GM18520 (cell line): ENCODE measurements at regions not wholly inside any gene's neighbourhood (a gene's known extent, or its start where the extent isn't known, plus 50 kb on each side); places are given as distances from the start of the nearest gene placed in this dataset.
"Not testable (repeated sequence)": the region's sequence is repeated elsewhere in the genome, so short reads cannot be mapped to it uniquely, and the experiment has no call there.

Source experiments
- ATAC-seq: cut with Tn5 transposase; IDR thresholded peaks from one replicate; pipeline ENCODE4 v1.9.1; 2021; ENCODE audit not compliant: unreplicated experiment

DNA sequence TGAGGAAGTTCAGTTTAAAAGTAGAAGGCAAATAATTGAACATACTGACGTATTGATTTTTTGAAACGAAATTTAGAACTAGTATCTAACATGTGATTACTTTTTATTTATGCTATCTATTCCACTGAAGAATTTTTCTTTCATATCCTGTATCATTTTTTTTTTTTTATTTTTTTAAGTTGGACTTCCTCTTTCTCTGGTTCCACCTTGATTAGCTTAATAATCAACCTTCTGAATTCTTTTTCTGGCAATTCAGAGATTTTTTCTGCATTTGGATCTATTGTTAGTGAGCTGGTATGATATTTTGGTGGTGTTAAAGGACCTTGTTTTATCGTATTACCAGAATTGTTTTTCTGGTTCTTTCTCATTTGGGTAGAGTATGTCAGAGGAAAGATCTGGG lies 411.2 kb downstream of the SOX11 start:
- ATAC-seq, result no peak

- no peak for ATAC-seq
Measured at GRCh38 chr2:6103949-6104348, 411.8 kb downstream of the SOX11 start.

DNA sequence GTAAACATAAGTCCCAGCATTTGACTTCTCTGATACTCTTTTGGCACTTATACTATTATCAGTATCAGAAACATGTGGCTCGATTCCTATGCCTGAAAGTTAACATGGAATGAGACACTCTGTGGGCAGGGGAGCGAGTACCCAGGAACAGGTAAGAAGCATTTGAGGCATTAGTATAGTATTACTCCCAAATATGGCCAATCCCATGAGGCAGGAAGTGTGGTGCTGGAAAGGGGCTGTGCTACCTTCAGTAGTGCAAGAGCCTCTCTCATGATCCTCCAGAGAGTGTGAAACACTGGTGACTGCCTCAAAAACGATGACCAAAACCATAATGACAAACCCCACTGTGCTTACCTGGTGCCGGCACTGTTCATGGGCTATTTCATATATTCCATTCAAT lies 415.1 kb downstream of the SOX11 start:
- no peak for ATAC-seq

- ATAC-seq, result no peak
Measured at GRCh38 chr2:6109831-6110230, 417.6 kb downstream of the SOX11 start.

DNA sequence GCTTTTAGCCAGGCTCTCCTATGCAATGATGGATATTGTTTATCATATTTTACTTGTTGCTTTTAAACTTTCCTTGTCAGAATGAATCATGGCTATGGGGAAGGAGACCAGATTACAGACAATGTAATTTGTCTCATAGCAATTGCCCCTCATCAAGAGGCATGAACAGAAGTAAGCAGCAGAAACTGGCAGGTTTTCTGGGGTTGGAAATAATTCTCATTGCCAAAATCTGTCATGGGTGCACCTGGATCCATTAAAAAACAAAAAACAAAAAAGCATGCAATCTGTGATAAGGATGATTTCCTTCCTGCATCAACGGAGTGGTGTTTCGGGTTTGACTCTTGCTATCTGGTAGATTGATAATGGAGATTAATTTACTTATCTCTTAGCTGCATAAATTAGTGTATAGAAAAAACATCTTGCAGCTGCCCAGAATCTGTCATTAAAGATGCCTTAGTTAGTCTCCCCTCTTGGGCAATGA lies 419.6 kb downstream of the SOX11 start:
- no peak for ATAC-seq

- ATAC-seq, result no peak
Measured at GRCh38 chr2:6113786-6114185, 421.6 kb downstream of the SOX11 start.

DNA sequence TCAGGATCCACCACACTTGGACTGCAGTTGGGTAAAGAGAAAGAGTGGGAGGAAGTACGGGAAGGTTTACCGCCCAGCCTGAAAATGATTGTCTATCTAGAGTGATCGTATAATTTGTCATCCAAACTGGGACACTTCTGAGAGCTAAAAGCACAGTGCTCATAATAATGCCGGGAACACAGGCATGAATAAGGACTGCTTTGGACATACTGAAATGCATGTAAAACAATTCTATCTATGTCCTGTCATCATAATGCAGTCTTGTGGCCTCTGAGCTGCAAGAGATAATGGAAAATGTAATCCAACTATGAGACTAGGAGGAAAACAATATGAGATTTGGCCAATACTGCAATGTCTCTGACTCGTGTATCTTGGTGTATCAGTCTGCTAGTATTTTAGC lies 435.5 kb downstream of the SOX11 start:
- no peak for ATAC-seq

DNA sequence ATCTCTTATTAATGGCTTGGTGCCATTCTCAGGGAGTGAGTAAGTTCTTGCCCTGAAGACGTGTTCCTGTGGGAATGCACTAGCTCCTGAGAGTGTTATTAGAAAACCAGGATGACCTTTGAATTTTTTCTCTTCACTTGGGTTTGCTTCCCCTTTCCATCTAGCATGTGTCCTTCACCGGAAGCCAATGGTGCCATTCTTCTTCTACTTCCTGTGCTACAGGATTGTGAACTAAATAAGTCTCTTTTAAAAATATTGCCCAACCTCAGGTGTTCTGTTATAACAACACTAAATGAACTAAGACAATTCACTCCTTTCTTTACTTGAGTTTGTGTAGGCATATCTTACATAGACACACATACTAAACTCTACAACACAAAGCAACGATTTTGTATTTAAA lies 447.0 kb downstream of the SOX11 start:
- ATAC-seq, result no peak

DNA sequence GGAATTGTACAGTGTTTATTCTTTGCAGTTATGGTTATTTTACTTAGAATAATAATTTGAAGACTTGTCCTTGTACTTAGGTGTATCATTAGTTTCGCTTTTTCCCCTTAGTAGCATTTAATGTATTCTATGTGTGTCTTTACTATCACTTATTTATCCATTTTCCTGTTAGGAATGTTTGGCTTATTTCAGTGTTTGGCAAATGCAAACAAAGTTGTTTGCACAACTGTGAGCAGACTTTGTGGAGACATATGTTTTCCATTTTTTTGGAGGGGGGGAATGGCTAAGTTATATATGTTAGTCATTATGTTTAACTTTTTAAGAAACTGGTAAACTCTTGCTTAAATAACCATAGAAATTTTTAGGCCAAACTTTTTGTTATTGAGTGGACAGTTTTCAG lies 447.7 kb downstream of the SOX11 start:
- no peak for ATAC-seq

GRCh38 chr2:6140509-6140908 lies 448.3 kb downstream of the SOX11 start:
- ATAC-seq, result no peak

- no peak for ATAC-seq
Measured at GRCh38 chr2:6143812-6144211, 451.6 kb downstream of the SOX11 start.

- not testable (repeated sequence) for ATAC-seq
Measured at GRCh38 chr2:6147215-6147614, 455.0 kb downstream of the SOX11 start.

DNA sequence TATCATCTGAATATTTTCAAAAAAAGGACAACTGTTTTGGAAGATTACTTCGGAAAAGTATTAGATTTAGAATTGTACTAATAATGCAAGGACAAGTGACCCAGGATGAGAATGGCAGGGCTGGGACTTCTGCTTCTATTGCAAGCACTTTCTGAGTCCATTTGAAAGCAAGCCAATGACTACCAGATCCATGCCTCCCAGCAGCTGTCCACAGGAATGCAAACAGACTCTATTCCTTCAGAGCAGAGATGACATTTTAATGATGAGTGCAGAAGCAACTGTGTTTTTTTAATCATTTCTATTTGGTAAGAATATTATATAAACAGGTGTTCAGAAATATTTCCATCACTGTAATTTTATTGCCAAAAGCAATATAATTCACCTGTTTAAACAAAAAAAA lies 456.7 kb downstream of the SOX11 start:
- ATAC-seq, result no peak

- no peak for ATAC-seq
Measured at GRCh38 chr2:6159606-6160005, 467.4 kb downstream of the SOX11 start.

DNA sequence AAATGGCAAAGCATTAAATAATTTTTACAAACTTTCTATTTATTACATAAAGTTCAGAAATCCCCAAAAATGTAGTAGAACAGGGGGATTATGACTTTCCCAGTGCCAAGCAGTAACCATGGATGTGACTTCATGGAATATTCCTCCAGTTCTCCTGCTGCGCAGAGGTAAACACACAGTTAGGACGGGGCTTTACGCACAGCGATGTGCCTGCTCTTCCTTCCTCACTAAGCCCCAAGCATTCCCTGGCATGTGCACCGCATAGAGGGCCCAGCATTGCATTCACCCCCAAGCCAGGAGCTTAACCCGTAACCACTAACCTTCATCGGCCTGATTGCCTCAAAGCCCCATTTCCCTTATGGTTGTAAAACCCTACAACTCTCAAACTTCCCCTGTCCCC lies 471.7 kb downstream of the SOX11 start:
- ATAC-seq, result no peak

DNA sequence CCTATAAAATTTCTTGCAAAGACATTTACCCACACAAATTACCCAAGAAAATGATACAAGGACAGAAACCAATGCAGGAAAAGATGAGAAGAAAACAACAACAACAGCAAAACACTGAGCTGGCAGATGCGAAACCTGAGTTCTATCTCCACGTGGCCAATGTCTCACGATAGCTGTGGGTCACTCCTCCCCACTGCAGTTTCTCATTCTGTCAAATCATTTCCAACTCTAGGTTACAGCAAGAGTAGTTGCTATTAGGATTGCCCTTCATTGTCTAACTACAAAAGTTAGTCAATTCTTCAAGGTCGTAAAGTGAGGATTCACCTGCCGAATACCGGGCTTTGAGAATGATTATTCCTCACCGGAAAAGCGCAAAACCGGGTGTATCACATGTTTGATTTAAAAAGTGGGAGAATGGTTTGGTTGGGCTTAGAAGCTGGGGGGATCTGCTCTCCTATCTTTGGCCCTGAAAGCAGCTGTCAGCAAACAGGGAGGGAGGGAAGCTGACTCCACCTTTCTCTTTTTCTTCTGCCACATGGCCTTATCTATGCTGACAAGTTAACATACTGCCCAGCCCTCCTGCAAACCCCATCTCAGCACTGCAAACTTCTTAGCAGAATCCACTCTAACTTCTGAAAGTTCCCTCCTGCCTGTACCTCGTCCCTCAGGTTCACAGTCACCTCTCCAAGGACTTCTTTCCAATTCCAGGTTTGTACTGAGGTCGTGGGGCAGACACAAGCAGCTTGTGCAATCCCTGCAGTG lies 473.0 kb downstream of the SOX11 start:
- ATAC-seq, result no peak

- ATAC-seq, result no peak
Measured at GRCh38 chr2:6167592-6168138, 475.5 kb downstream of the SOX11 start.

- no peak for ATAC-seq
Measured at GRCh38 chr2:6168485-6168884, 476.3 kb downstream of the SOX11 start.

DNA sequence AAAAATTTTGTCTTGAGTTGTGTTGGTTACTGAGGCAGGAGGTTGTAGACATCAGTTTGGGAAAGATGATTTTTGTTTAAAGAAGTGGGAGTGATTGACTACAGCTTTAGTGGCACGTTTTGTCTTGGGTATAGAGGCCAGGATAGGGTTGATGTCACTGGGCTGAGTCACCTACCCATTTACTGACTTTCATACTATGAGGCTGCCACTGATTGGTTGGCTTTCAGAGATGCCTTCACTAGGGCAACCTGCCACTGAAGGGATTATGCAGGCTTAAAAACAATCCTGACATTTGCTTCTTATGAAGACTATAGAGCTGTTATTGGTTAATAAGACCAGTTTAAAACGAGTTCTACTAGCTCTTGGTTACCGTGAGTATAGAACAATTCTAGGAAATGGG lies 479.1 kb downstream of the SOX11 start:
- no peak for ATAC-seq

- no peak for ATAC-seq
Measured at GRCh38 chr2:6177811-6178210, 485.6 kb downstream of the SOX11 start.

DNA sequence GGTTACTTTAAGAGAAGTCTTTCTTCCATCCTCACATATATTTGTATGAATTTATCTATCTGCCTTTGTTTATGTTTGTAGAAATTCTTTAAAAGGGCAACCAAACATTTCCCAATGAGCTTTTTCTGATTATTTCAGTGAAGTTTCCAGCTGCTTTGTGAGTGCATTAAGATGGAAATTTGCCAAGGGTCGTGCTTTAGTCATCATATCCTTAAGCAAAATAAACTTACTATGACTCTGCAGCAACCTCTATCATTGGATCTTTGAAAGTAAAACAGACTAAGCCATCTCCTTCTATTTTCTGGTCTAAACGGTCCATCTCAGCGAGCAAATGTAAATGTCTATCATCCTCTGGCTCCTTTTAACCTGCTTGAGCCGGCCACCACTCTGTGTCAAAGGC lies 489.3 kb downstream of the SOX11 start:
- ATAC-seq, result no peak

- no peak for ATAC-seq
Measured at GRCh38 chr2:6181926-6182325, 489.7 kb downstream of the SOX11 start.

DNA sequence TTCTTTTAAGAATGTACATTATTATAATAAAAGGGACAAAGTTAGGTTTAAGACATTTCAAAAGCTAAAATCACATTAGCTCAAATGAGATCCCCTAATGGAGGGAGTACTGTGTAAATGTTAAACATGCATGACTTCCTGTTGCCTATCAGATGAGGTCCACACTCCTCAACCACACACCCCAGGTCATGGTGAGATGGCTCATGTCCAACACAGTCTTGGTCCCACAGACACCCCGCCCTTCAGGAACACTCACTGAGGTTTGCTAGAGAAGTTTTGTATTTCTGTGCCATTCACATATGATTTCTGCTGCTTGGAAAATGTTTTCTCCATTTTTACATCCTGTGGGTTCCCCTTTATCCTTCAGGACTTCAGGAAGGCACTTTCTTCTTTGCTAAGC lies 491.0 kb downstream of the SOX11 start:
- ATAC-seq, result no peak
